AG09319 (cell line): ENCODE measurements at regions not wholly inside any gene's neighbourhood (a gene's known extent, or its start where the extent isn't known, plus 50 kb on each side); places are given as distances from the start of the nearest gene placed in this dataset.

Experiments used
- DNase-seq: peaks from one replicate; pipeline ENCODE4 v3.0.0-alpha.2; 2010; ENCODE audit warnings: low read depth; ENCODE audit errors: extremely low read depth
- TF ChIP-seq, protein P1 (sequence below): IDR thresholded peaks from 2 replicates; pipeline ENCODE4 v1.5.1; 2011; ENCODE audit warnings: low read depth, mild to moderate bottlenecking, inconsistent platforms, low read length, moderate library complexity

GRCh38 chr15:35320158-35320780 lies 225.7 kb downstream of the DPH6 start:
- TF ChIP-seq, protein P1, sequence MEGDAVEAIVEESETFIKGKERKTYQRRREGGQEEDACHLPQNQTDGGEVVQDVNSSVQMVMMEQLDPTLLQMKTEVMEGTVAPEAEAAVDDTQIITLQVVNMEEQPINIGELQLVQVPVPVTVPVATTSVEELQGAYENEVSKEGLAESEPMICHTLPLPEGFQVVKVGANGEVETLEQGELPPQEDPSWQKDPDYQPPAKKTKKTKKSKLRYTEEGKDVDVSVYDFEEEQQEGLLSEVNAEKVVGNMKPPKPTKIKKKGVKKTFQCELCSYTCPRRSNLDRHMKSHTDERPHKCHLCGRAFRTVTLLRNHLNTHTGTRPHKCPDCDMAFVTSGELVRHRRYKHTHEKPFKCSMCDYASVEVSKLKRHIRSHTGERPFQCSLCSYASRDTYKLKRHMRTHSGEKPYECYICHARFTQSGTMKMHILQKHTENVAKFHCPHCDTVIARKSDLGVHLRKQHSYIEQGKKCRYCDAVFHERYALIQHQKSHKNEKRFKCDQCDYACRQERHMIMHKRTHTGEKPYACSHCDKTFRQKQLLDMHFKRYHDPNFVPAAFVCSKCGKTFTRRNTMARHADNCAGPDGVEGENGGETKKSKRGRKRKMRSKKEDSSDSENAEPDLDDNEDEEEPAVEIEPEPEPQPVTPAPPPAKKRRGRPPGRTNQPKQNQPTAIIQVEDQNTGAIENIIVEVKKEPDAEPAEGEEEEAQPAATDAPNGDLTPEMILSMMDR = no peak
- DNase-seq = no peak

GRCh38 chr15:35319354-35319753 lies 226.6 kb downstream of the DPH6 start:
- no peak for DNase-seq
- TF ChIP-seq, protein P1 = no peak

DNA sequence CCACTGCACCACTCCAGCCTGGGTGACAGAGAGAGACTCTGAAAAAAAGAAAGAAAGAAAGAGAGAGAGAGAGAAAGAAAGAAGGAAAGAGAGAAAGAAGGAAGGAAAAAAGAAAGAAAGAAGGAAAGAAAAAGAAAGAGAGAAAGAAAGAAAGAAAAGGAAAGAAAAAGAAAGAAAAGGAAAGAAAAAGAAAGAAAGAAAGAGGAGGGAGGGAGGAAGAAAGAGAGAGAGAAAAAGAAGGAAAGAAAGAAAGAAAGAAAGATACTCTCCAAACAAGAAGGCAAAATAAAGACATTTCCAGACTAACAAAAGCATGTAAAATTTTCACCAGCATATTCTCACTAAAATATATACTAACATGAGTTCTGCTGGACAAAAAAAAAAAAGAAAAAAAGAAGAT lies 228.7 kb downstream of the DPH6 start:
- TF ChIP-seq, protein P1 = no peak
- DNase-seq = no peak

DNA sequence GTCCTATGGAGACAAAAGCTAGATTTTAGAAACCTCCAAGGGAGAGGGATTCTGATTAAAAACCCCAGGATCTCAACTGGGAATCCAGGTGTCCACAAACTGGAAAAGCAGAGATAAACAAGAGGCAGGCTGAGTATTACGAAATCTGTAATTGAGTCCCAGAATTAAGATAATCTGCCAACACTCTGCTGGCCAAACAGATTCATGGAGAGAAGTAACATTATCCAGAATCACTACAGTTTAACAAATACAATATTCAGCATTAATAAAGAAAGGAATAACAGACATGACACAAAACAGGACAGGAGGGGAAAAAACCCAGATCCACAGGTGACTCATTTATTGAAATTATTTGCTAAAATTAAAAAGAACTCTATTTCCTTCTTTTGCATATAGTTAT lies 227.2 kb upstream of the NANOGP8 start:
- TF ChIP-seq, protein P1 = no peak
- DNase-seq = no peak

DNA sequence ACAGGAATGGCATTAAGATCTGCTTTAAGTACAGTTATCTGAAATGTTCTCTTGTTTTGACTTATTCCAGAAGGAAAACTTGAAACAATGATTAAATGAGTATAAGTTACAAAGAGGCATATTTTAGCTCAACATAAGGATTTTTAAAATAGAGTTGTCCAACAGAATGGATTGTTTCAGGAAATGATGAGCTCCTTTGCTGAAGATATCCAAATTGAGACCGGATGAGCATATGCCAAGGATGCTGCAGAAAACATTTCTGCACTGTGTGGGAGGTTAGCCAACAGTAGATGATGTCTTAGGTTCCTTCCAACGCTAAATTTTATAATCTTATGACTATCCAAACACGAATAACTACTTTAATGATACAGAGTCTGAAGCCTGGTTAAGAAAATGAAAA lies 226.5 kb upstream of the NANOGP8 start:
- DNase-seq = no peak
- TF ChIP-seq, protein P1 = no peak

DNA sequence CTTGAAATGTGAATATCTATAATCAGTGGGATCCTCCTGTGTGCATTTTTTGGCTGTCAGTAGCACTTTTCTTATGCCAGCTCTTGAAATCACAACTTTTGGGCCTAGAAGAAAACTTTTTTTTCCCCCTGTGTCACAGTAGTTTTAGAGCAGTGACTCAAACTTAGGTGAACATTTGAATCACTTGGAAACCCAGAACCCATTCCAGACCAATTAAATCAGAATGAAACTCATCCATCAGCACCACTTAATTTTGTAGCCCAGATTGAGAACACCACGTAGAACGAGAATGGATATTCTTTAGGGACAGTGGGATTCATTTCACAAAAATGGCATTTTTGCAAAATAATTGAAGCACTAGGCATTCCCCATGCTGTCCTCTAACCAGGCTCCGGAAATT lies 224.8 kb upstream of the NANOGP8 start:
- TF ChIP-seq, protein P1 = no peak
- DNase-seq = no peak

DNA sequence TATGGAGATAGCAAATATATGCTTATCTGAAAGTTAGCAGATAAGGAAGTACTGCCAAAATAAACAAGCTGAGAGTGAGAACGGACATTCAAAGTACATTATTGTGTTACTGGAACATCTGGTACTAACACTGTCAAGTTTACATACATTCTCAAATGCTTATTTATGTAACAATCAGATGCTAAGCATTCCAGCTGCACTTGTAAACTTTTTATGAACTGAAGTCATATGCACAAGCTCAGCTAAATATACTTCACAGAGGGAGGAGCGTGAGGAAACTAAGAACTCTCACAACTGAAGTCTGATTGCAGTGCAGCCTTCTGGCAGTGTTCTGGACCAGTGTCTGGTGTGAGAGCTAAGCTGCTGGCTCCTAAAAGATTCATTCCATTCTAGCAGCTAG lies 223.7 kb upstream of the NANOGP8 start:
- DNase-seq = peak; percentile 57

More for the DNA sequence above, 223.7 kb upstream of the NANOGP8 start:
- TF ChIP-seq, protein P1 = no peak
